GM12874 (cell line): ENCODE measurements at regions not wholly inside any gene's neighbourhood (a gene's known extent, or its start where the extent isn't known, plus 50 kb on each side); places are given as distances from the start of the nearest gene placed in this dataset.

Experiments
- TF ChIP-seq, protein P1 (sequence below): IDR thresholded peaks from 2 replicates; pipeline ENCODE4 v1.5.1; 2011; ENCODE audit warnings: low read depth, mild to moderate bottlenecking, control low read depth, low read length, moderate library complexity; ENCODE audit not compliant: insufficient read depth

DNA sequence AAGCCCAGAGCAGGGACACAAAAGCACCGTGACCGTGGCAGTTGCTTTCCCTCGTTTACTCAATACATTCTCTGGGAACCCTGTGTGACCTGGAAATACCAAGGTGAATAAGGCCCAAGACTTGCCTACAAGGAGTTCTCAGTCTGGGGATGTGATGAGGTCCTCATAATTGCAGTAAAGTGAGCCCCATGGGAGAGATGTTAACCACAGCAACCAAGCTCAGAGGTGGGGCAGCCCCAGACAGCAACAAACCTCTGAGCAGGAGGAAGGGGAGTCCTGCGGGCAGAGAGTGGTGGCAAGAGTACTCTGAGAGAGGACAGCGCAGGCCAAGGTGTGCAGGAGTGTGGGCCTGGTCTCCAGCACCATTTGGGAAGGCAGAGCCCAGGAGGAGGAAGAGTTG lies 91.6 kb downstream of the TTC32 start:
- TF ChIP-seq, protein P1, sequence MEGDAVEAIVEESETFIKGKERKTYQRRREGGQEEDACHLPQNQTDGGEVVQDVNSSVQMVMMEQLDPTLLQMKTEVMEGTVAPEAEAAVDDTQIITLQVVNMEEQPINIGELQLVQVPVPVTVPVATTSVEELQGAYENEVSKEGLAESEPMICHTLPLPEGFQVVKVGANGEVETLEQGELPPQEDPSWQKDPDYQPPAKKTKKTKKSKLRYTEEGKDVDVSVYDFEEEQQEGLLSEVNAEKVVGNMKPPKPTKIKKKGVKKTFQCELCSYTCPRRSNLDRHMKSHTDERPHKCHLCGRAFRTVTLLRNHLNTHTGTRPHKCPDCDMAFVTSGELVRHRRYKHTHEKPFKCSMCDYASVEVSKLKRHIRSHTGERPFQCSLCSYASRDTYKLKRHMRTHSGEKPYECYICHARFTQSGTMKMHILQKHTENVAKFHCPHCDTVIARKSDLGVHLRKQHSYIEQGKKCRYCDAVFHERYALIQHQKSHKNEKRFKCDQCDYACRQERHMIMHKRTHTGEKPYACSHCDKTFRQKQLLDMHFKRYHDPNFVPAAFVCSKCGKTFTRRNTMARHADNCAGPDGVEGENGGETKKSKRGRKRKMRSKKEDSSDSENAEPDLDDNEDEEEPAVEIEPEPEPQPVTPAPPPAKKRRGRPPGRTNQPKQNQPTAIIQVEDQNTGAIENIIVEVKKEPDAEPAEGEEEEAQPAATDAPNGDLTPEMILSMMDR: no peak

DNA sequence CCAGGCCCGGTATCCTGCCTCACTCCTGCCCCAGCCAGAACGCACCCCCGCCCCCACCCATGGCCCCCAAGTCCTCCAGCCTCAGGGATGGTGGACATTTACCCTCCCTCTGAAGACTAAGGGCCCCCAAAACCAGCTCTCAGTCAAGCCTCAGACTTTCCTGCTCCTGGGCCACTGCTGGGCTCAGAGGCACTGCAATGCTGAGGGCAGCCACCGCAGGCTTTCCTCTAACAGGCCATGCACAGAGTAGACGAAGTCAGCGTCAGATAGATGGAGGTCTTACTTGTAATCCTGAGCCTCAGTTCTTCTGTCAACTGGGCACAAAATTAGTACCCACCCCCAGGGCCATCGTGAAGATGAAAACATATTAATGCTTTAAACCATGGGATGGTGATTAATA lies 92.6 kb downstream of the TTC32 start:
- TF ChIP-seq, protein P1: no peak

DNA sequence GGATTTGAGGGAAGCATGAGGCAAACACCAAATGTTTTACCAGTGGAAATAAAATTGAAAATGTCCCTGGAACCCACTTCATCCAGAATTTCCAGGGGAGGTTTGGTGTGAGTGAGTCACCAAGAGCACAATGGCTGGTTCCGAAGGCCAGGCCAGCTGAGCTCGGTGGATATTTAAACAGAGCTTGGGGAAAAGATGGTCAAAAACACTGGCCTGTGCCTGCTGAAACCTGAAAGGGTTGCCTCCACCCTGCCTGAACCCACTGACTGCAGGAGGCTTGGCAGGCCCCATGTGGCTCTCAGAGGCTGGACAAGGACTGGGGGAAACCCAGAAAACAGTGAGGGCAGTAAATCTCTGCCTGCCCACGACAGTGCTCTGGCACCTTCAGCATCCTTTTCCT lies 93.9 kb downstream of the TTC32 start:
- TF ChIP-seq, protein P1: no peak

DNA sequence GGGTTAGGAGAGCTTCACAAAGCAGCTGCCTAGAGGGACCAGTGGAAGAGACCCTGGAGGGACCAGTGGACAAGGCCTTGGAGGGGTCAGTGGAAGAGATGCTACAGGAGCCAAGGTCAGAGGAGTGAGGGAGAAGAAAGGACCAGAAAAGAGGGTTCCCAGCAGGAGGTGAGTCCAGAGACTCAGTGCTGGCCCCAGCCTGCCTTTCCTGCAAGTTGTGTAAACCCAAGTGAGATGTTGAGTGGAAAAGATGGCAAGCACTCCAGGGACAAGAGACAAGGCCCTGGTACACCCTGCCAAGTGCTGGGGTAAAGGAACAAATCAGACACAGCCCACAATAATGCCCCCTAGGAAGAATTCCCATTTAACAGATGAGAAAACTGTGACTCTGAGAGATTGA lies 94.4 kb downstream of the TTC32 start:
- TF ChIP-seq, protein P1: no peak

DNA sequence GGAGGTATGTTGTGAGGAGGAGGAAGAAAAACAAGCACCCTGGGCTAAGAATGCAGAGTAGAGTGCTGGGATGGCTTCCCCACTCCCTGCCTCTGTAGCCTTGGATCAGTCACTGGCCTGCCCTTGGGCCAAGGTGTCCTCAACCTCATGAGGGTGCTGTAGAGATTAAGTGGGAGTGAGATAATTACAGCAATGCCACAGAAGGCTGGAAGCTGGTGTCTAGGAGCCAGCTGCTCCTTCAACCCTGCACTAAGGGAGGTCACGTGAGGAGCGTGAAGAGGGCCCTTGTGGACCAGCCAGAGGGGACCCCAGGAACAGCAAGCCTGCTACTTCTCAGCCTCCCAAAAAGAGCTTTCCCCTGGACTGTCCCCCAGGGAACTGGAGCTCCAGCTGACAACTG lies 95.2 kb downstream of the TTC32 start:
- TF ChIP-seq, protein P1: no peak

DNA sequence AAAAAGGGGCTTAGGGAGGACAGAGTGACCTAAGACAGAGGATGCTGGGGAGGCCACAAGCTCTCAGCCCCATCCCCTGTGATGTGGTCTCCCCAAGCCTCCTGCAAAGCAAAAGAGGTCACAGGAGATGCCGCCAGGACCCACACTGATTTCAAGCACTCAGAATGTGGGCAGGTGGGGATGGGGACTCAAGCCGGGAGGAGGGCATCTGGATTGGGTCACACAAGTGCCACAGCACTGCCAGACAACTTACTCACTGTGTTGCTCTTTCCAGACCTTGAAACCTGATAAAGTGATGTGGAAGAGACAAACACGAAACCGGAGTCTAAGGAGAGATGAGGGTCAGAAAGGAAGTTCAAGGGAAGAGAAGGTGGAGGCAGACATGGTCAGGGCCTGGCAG lies 95.7 kb downstream of the TTC32 start:
- TF ChIP-seq, protein P1: no peak

DNA sequence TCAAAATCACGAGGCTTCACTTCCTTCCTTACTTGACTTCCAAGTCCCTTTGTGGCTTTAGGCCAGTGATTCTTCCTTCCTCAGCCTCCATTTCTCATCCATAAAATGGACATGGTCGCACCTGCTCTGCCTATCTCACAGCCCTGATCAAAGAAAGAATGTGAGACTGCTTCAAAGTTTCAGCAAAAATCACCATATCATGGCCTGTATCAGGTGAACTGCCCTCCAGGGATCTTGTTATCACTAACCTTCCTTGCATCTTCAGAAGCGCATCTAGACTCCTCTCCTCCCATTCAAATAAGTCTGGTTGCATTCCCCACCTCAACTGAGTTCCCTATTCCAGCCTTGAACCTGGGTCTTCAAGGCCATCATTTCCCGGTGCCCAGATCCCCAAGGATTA lies 96.5 kb downstream of the TTC32 start:
- TF ChIP-seq, protein P1: no peak
